DND-41 (cell line): ENCODE measurements at regions not wholly inside any gene's neighbourhood (a gene's known extent, or its start where the extent isn't known, plus 50 kb on each side); places are given as distances from the start of the nearest gene placed in this dataset.

ENCODE experiments used
- ATAC-seq: fragments of 200-7000 bp; cut with Tn5 transposase; 3 replicates; pipeline ENCODE4 v1.9.1; 2021; ENCODE audit warnings: low read depth; ENCODE audit not compliant: insufficient read depth
- DNase-seq: peaks from one replicate; pipeline ENCODE4 v3.0.0-alpha.2; 2020
- H2AFZ ChIP-seq: 2 replicates; pipeline ENCODE4 v1.6.0; 2012; ENCODE audit warnings: low read depth, low read length
- H3K27ac ChIP-seq: 2 replicates; pipeline ENCODE4 v1.5.1; 2012; ENCODE audit warnings: low read length, inconsistent platforms
- H3K27me3 ChIP-seq: fragments of 200-600 bp; sonication (generic); 2 replicates; pipeline ENCODE4 v1.6.0; 2012; ENCODE audit warnings: low read length, mild to moderate bottlenecking, inconsistent platforms; ENCODE audit not compliant: insufficient read depth, poor library complexity
- H3K36me3 ChIP-seq: 2 replicates; pipeline ENCODE4 v1.5.1; 2012; ENCODE audit warnings: low read length, inconsistent platforms; ENCODE audit not compliant: insufficient read depth
- H3K4me1 ChIP-seq: 2 replicates; pipeline ENCODE4 v1.5.1; 2012; ENCODE audit warnings: mild to moderate bottlenecking, low read length; ENCODE audit not compliant: insufficient read depth
- H3K4me2 ChIP-seq: 2 replicates; pipeline ENCODE4 v1.6.0; 2012; ENCODE audit warnings: mild to moderate bottlenecking, moderate library complexity, low read length, inconsistent platforms; ENCODE audit not compliant: insufficient read depth
- H3K4me3 ChIP-seq, 2 experiments: fragments of 200-600 bp in 1 of 2; shearing (Covaris generic) in 1 of 2; 2 replicates each; pipeline ENCODE4 v1.5.1; 2012 to 2016; ENCODE audit warnings: inconsistent platforms in 2 of 2, low read length in 2 of 2, mild to moderate bottlenecking in 2 of 2, low read depth in 1 of 2, moderate library complexity in 1 of 2
- H3K79me2 ChIP-seq: 2 replicates; pipeline ENCODE4 v1.6.0; 2012; ENCODE audit warnings: low read length, inconsistent platforms; ENCODE audit not compliant: insufficient read depth
- H3K9ac ChIP-seq: 2 replicates; pipeline ENCODE4 v1.6.0; 2012; ENCODE audit warnings: low read depth, mild to moderate bottlenecking, inconsistent platforms, low read length, moderate library complexity
- H3K9me3 ChIP-seq: 2 replicates; pipeline ENCODE4 v1.5.1; 2012; ENCODE audit warnings: low read length, moderate library complexity, mild to moderate bottlenecking, inconsistent platforms; ENCODE audit not compliant: insufficient read depth, severe bottlenecking
- H4K20me1 ChIP-seq: 2 replicates; pipeline ENCODE4 v1.6.0; 2012; ENCODE audit warnings: low read length; ENCODE audit not compliant: insufficient read depth
- CTCF ChIP-seq: IDR thresholded peaks from 2 replicates; pipeline ENCODE4 v1.5.1; 2012; ENCODE audit warnings: borderline replicate concordance, low read length, moderate library complexity, mild to moderate bottlenecking; ENCODE audit not compliant: poor library complexity, severe bottlenecking; ENCODE audit errors: extremely low read depth
- EZH2 ChIP-seq: IDR thresholded peaks from 3 replicates; pipeline ENCODE4 v1.6.1; 2012; ENCODE audit warnings: borderline replicate concordance, low read depth, mild to moderate bottlenecking, moderate library complexity, low read length, inconsistent platforms; ENCODE audit not compliant: severe bottlenecking

DNA sequence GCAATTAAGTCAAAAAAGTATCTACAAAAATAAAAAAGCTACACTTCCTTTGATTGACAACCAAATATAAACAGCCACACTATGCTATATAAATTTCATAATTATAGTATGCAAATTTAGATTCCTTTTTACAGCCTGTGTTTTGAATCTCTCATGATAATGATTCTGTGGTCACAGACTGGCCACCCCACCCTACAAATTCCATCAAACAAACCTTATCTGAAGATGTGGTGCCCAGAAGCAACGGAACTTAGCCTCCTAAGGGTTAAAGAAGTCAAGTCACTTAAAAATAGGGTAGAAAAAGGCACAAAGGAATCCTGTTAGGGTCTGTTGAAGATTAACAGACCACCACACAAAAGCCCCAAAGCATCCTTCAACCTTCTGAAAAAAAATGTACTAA is 351.8 kb downstream of the INHBA start:
- no peaks in the 10 kb centered on the region for H3K36me3 ChIP-seq
- no peaks in the 10 kb centered on the region for H4K20me1 ChIP-seq
- H3K27me3 ChIP-seq, result no peaks in the 10 kb centered on the region
- H3K9ac ChIP-seq, result no peak overlapping the region
- no peak for TF ChIP-seq CTCF
- no peak for TF ChIP-seq EZH2
- H2AFZ ChIP-seq, result no peak overlapping the region
- no peak overlapping the region for H3K4me2 ChIP-seq
- no peaks in the 10 kb centered on the region for H3K4me1 ChIP-seq
- H3K79me2 ChIP-seq, result no peaks in the 10 kb centered on the region
- DNase-seq (no peak), ATAC-seq (no peak)
- no peaks in the 10 kb centered on the region for H3K9me3 ChIP-seq
- H3K4me3 ChIP-seq, result no peak overlapping the region
- H3K27ac ChIP-seq, result no peak overlapping the region

GRCh38 chr7:41346878-41347277 is 356.0 kb downstream of the INHBA start:
- DNase-seq, result no peak
- Histone ChIP-seq H3K27ac (no peak overlapping the region), H3K4me2 (no peak overlapping the region), H3K9ac (no peak overlapping the region), H3K4me1 (no peaks in the 10 kb centered on the region), H3K27me3 (no peaks in the 10 kb centered on the region), H3K79me2 (no peaks in the 10 kb centered on the region), H3K4me3 (no peak overlapping the region), H2AFZ (no peak overlapping the region), H3K36me3 (no peaks in the 10 kb centered on the region), H3K9me3 (no peaks in the 10 kb centered on the region), H4K20me1 (no peaks in the 10 kb centered on the region)
- TF ChIP-seq EZH2 (no peak), CTCF (no peak)
- ATAC-seq, result no peak

GRCh38 chr7:41339913-41340676 is 362.8 kb downstream of the INHBA start:
- Histone ChIP-seq H3K4me1 (no peaks in the 10 kb centered on the region), H3K36me3 (no peaks in the 10 kb centered on the region), H3K4me3 (no peak overlapping the region), H2AFZ (no peak overlapping the region), H3K4me2 (no peak overlapping the region), H3K27ac (no peak overlapping the region), H4K20me1 (no peaks in the 10 kb centered on the region), H3K9ac (no peak overlapping the region), H3K79me2 (no peaks in the 10 kb centered on the region), H3K9me3 (no peaks in the 10 kb centered on the region), H3K27me3 (no peaks in the 10 kb centered on the region)
- DNase-seq (no peak), ATAC-seq (no peak)
- TF ChIP-seq CTCF, result no peak
